ENCODE measurements at regions not wholly inside any gene's neighbourhood (a gene's known extent, or its start where the extent isn't known, plus 50 kb on each side); places are given as distances from the start of the nearest gene placed in this dataset.

- no peak for DNase-seq (ENCODE audit: low read depth in 2 of 2, low spot score in 1 of 2)
Measured at GRCh38 chr13:85742355-85742754, 56.9 kb downstream of the SLITRK6 start.

GRCh38 chr13:85741017-85741416 lies 58.2 kb downstream of the SLITRK6 start:
- DNase-seq (ENCODE audit: low read depth in 2 of 2, low spot score in 1 of 2): no peak

GRCh38 chr13:85738696-85739320 lies 60.4 kb downstream of the SLITRK6 start:
- DNase-seq (ENCODE audit: low read depth in 2 of 2, low spot score in 1 of 2): no peak

DNA sequence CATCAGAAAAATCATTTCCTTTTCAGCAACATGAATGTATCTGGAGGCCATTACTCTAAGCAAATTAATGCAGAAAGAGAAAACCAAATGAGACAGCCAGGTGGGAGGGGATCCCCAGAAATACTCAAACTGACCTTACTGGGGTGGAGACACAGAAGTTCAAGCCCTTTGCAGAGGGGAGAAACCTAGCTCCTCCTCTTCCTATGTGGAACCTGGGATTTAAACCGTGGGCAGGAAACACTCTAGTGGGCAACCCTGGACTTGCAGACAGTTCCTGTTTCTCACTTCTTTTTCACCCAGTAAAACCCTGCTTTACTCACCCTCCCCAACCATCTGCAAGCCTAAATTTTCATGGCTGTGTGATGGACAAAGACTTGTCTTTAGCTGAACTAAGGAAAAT lies 61.3 kb downstream of the SLITRK6 start:
- no peak for DNase-seq (ENCODE audit: low read depth in 2 of 2, low spot score in 1 of 2)

- no peak for DNase-seq (ENCODE audit: low read depth in 2 of 2, low spot score in 1 of 2)
Measured at GRCh38 chr13:85729296-85729695, 69.9 kb downstream of the SLITRK6 start.

DNA sequence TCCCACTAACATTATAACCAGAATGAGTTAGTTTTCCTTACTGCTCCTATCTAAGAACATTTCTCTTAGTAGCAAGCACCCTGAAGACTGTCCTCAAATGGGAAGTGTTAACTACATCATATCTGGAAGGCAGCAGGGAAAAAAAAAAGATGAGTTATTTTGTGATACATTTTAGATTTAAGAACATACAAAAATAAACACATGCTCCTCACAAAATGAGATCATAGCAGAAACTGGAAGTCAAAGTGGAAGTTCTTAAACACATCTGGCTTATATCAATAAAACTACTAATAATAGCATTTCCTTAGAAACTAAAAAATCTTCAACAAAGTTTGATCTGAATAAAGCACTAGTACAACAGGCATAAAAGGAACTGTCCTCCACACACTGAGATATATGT lies 70.4 kb downstream of the SLITRK6 start:
- no peak for DNase-seq (ENCODE audit: low read depth in 2 of 2, low spot score in 1 of 2)

GRCh38 chr13:85725433-85725832 lies 73.8 kb downstream of the SLITRK6 start:
- no peak for DNase-seq (ENCODE audit: low read depth in 2 of 2, low spot score in 1 of 2)

GRCh38 chr13:85724546-85725432 lies 74.4 kb downstream of the SLITRK6 start:
- no peak for DNase-seq (ENCODE audit: low read depth in 2 of 2, low spot score in 1 of 2)

DNA sequence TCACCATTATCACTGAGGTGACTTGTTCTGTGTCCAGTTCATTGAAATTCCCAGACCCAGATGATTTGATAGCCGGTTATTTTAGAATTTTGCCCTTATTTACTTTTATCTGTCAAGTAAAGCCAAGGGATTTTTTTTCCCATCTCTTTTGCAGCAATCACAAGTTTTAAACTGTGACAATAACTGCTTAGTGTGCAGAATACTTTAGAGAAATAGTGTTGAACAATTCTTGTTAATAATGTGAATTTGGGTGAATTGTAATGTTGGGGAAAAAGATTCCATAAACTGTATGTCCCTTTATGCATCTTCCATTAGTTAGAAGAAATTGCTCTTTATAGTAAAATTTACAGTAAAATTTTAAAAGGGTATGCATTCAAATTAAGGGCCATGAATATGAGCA lies 79.5 kb downstream of the SLITRK6 start:
- DNase-seq (ENCODE audit: low read depth in 2 of 2, low spot score in 1 of 2): no peak

DNA sequence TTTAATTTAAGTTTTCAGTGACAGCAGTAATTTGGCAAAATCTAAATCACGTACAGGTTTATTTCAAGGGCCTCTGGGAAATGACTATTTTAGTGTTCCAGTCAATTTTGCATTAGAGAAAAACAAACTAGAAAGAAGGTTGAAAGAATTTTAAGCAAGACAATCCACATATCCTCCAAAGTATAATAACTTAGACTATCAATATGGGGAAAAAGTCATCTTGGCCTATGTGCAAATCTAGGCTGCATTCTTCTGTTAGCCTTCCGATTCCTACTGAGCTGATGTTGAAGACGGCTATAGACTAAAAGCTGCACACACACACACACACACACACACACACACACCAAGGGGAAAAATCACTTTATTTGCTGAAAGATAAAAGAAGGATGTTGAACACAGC lies 81.3 kb downstream of the SLITRK6 start:
- DNase-seq (ENCODE audit: low read depth in 2 of 2, low spot score in 1 of 2): no peak

DNA sequence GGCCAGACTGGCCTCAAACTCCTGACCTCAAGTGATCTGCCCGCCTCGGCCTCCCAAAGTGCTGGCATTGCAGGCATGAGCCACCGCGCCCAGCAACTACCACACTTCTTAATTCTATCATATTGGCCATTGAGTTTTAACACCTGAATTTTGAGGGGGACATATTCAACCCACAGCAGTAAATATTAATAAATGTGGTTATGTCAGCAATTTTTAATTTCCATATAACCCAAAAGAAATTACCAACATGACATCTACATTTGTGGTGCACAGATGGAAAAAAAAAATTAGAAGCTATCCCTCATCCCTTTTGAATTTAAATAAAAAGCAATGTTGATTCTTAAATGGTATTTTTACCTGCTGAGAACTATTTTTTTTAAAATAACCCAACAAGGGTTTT lies 88.7 kb downstream of the SLITRK6 start:
- no peak for DNase-seq (ENCODE audit: low read depth in 2 of 2, low spot score in 1 of 2)

DNA sequence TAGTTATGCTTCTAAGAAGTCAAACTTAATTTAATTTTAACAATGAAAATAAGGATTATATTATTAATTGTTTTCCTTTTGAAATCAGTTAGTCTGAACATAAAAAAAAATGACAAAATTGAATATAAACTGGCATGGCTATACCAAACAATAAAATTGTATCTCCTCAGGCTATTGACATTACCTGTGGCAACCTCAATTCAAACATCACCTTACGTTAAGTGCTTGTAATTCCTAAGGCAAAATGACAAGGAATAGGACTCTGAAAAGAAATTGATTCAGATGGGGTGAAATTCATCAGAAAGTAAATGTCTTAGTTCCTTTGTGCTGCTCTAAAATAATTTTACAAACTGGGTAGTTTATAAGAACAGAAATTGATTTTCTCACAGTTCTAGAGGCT lies 89.5 kb downstream of the SLITRK6 start:
- no peak for DNase-seq (ENCODE audit: low read depth in 2 of 2, low spot score in 1 of 2)

DNA sequence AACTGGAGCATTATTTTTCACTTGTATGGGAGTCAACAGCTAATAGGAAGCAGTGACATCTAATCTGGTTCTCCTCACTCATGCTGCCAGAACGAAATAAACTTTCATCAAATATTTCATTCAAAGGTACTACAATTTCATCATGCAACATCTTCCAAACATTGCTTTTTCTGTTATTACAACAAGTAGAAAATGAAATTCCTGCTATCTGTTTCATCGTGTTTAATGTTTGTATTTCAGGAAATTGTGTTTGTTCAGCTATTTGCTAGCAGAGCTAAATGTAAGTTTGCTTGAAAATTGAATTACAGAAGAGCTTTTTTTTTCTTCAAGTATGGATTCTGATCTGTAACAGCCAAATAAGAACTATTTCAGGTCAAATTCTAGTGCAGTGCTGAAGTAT lies 90.1 kb downstream of the SLITRK6 start:
- no peak for DNase-seq (ENCODE audit: low read depth in 2 of 2, low spot score in 1 of 2)

DNA sequence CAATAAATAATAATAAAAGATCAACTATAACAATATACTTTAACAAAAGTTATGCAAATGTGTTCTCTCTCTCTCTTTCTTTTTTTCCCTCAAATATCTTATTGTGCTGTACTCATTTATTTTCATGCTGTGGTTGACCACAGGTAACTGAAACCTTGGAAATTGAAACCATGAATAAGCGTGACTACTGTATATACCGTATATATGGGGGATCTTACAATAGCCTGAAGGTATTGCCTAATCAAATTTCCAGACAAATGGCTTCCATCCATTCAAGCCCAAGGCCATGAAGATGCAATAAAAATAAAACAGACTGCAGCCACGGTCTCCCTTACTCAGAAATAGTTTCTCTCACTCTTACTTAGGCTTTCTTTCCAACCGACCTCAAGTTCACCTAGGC lies 98.3 kb downstream of the SLITRK6 start:
- no peak for DNase-seq (ENCODE audit: low read depth in 2 of 2, low spot score in 1 of 2)

DNA sequence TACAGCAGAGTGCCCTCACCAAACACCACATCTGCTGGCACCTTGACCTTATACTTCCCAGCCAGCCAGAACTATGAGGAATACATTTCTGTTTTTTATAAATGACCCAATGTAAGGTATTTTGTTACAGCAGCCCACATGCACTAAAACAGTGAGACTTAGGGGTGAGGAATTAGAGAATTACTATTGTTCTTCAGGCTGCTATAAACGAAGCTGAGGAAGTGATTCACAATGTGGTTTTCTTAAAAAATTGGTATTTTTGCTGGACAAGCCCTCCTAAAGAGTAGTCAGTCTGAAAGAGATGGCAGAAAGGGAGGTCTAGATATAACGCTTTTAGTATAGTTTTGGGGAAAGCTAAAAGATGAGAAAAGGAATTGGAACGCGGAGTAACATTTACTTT lies 101.0 kb downstream of the SLITRK6 start:
- DNase-seq (ENCODE audit: low read depth in 2 of 2, low spot score in 1 of 2): no peak

DNA sequence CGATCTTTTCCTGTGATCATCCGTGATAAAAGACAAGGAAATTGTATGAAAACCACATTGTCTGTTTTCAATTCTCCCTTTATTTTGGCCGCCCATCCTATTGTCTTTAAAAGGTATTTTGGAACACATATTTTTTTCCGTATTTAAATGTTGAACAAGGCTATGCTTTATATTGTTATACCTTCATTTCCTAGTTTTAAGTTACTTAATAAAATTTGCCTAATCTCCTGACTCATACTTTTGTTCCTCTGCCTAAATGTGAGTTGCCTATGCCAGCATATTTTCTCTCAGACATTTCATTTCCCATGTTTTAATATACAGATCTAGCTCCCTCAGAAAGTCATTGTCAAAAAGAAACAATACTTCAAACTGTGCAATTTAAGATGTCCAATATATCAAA lies 104.2 kb downstream of the SLITRK6 start:
- no peak for DNase-seq (ENCODE audit: low read depth in 2 of 2, low spot score in 1 of 2)

DNA sequence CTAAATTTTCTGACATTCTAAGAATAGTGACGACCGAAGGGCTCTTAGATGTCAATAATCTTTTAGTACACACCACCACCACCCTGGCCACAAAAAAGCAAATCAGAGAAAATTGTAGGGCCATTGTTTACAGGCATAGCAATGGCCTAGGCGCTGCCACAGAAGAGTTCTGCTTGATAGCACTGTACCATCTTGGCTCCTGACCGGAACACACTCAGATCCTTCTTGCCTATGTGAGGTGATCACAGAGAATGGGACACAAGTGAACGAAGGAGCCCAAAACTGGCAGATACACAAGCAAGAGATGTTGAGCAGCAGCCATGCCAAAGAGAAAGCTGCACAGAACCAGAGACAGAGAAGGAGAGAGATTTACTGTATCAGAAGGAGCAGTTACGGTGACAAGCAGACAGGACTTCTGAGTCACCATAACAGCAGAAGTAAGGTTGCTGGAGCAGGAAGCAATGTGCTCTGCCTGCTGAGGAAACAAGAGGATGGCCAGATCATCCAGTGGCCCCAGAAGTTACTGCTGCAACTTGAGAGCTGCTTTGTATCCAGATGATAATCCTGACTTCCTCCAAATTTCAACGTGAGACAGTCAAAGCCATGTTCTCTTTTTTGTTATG lies 105.2 kb downstream of the SLITRK6 start:
- DNase-seq (ENCODE audit: low read depth in 2 of 2, low spot score in 1 of 2): no peak

DNA sequence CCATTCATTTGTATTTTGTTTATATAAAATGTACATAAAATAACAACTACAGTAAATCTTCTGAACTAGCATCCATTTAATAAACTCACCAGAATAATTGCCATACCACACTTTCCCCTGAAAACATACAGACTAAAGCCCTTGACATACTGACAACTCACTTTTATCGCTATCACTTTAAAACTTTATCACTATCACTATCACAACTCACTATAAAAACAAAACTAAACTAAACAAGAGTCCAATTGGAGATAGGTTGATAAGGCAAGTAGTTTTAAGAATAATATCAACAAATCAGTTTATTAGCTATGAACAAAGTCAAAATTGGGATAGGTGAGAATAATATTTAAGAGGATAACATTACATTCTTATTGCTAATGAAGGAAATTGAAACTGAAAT lies 108.9 kb downstream of the SLITRK6 start:
- DNase-seq (ENCODE audit: low read depth in 2 of 2, low spot score in 1 of 2): no peak

DNA sequence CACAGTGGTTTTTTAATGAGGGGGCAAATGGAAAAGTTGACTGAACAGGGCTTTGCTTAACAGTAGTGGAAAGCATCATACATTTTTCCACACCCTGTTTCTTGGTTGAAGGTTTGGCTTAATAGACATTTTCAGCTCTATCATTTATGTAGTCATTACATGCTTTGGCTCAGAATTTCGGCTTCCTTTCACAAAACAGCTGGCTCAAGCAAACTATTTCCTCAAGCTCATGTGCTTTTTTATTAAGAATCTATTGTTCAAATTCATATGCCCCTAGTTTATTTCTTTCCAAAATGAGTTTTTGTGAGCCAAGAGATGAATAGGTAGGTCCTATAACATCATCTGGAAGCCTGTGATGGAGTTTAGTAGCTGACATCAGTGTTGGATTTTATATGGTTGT lies 113.8 kb downstream of the SLITRK6 start:
- no peak for DNase-seq (ENCODE audit: low read depth in 2 of 2, low spot score in 1 of 2)

- DNase-seq (ENCODE audit: low read depth in 2 of 2, low spot score in 1 of 2): no peak
Measured at GRCh38 chr13:85675151-85675907, 123.9 kb downstream of the SLITRK6 start.

GRCh38 chr13:85671336-85671735 lies 127.9 kb downstream of the SLITRK6 start:
- no peak for DNase-seq (ENCODE audit: low read depth in 2 of 2, low spot score in 1 of 2)

DNA sequence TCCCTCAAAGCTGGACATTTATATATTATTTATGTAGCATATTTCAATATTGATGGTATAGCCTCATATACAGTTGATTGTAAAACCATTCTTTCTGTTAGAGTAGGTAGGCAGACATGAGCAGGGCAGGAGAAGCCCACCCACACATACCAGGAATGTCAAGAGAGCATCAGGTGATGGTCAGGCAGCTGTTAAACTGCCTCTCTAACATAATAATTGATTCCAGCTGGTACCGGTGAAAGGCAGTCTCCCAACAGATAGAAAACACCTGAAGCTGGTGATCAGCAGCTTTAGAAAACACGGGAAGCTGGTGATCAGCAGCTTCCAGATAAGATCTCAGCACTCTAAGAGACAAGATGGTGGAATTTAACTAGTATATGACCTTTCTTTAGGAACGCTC lies 132.9 kb downstream of the SLITRK6 start:
- DNase-seq (ENCODE audit: low read depth in 2 of 2, low spot score in 1 of 2): no peak

All from stimulated activated CD8-positive, alpha-beta memory T cell treated with anti-CD3 and anti-CD28 coated beads, Interleukin-4, amount 100 ng/mL, for 4 hours (primary cell).